Fibroblast of gingiva (primary cell): ENCODE measurements at regions not wholly inside any gene's neighbourhood (a gene's known extent, or its start where the extent isn't known, plus 50 kb on each side); places are given as distances from the start of the nearest gene placed in this dataset.

Source experiments
- DNase-seq: peaks from one replicate; pipeline ENCODE4 v3.0.0-alpha.2; 2011; ENCODE audit warnings: low read depth

- DNase-seq: no peak
These were observed 109.8 kb downstream of the DDX1 start for GRCh38 chr2:15701341-15701907.

GRCh38 chr2:15701991-15702390 lies 110.3 kb downstream of the DDX1 start:
- DNase-seq: no peak

- no peak for DNase-seq
These were observed 110.8 kb downstream of the DDX1 start for GRCh38 chr2:15702452-15702851.

- DNase-seq: no peak
These were observed 111.7 kb downstream of the DDX1 start for GRCh38 chr2:15703365-15703869.

GRCh38 chr2:15704086-15704787 lies 112.6 kb downstream of the DDX1 start:
- no peak for DNase-seq

- no peak for DNase-seq
These were observed 113.1 kb downstream of the DDX1 start for GRCh38 chr2:15704788-15705115.

- DNase-seq: no peak
These were observed 113.6 kb downstream of the DDX1 start for GRCh38 chr2:15705310-15705709.

- DNase-seq: no peak
These were observed 114.2 kb downstream of the DDX1 start for GRCh38 chr2:15705839-15706386.

GRCh38 chr2:15706424-15706823 lies 114.8 kb downstream of the DDX1 start:
- no peak for DNase-seq

GRCh38 chr2:15706986-15707632 lies 115.4 kb downstream of the DDX1 start:
- DNase-seq: no peak

GRCh38 chr2:15708161-15708560 lies 116.5 kb downstream of the DDX1 start:
- no peak for DNase-seq

- no peak for DNase-seq
These were observed 117.5 kb downstream of the DDX1 start for GRCh38 chr2:15708865-15709820.

GRCh38 chr2:15711126-15711860 lies 119.6 kb downstream of the DDX1 start:
- no peak for DNase-seq

- no peak for DNase-seq
These were observed 121.1 kb downstream of the DDX1 start for GRCh38 chr2:15712551-15713342.

GRCh38 chr2:15713475-15713874 lies 121.8 kb downstream of the DDX1 start:
- DNase-seq: no peak

GRCh38 chr2:15714002-15714401 lies 122.3 kb downstream of the DDX1 start:
- no peak for DNase-seq

GRCh38 chr2:15714609-15715008 lies 122.9 kb downstream of the DDX1 start:
- no peak for DNase-seq

- DNase-seq: no peak
These were observed 123.9 kb downstream of the DDX1 start for GRCh38 chr2:15715596-15715995.

- DNase-seq: no peak
These were observed 126.7 kb downstream of the DDX1 start for GRCh38 chr2:15718103-15718943.

- no peak for DNase-seq
These were observed 127.3 kb downstream of the DDX1 start for GRCh38 chr2:15718944-15719323.
